GM23248 (cell line): ENCODE measurements at regions not wholly inside any gene's neighbourhood (a gene's known extent, or its start where the extent isn't known, plus 50 kb on each side); places are given as distances from the start of the nearest gene placed in this dataset.

ENCODE experiments used
- EZH2 ChIP-seq: fragments of 200-600 bp; sonication (generic); IDR thresholded peaks from 2 replicates; pipeline ENCODE4 v1.6.1; 2018; ENCODE audit warnings: antibody characterized with exemption, mild to moderate bottlenecking; ENCODE audit not compliant: insufficient read depth, poor library complexity, severe bottlenecking
- EZH2phosphoT487 ChIP-seq: fragments of 200-600 bp; sonication (generic); IDR thresholded peaks from 2 replicates; pipeline ENCODE4 v1.6.1; 2018; ENCODE audit warnings: antibody characterized with exemption, moderate library complexity, mild to moderate bottlenecking, low read depth; ENCODE audit not compliant: insufficient read depth

DNA sequence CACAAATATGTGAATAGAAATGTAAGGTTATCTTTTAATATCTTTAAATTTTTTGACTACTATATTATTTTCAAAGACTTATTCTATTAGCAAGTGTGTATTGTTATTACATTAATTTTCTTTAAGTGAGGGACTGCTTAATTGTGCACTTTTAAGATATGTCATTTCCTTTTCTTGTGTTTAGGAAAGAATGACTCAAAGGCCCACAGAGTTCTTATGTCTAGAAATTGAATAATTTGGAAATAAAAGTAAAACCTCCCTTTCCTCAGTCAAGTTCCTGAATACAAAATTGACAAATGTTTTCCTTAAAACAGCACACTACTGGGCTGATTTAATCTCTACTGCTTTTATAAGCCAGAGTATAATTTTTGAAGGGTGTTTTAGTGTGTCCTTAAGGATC is 169.7 kb downstream of the TMEM47 start:
- TF ChIP-seq EZH2 (no peak), EZH2phosphoT487 (no peak)
